Body of pancreas (tissue), 4 donors: ENCODE measurements at regions not wholly inside any gene's neighbourhood (a gene's known extent, or its start where the extent isn't known, plus 50 kb on each side); places are given as distances from the start of the nearest gene placed in this dataset.
"Not testable (repeated sequence)": the region's sequence is repeated elsewhere in the genome, so short reads cannot be mapped to it uniquely, and the experiment has no call there.

Experiments
- ATAC-seq: fragments of 150-250 bp; one replicate; pipeline ENCODE4 v1.9.1; 2016
- DNase-seq, 4 donors: peaks; one replicate each; pipeline ENCODE4 v3.0.0-alpha.2; 2019
- H3K27ac ChIP-seq, 4 donors: fragments of 200-600 bp; sonication (generic); 1 replicate in 3 of 4; 2 replicates in 1 of 4; pipeline versions ENCODE4 v1.5.1 to v1.6.1; 2016 to 2019; ENCODE audit warnings: mild to moderate bottlenecking in 1 of 4, mixed read lengths in 1 of 4, moderate library complexity in 1 of 4
- H3K27me3 ChIP-seq, 2 donors: fragments of 200-600 bp; sonication (generic); one replicate each; pipeline ENCODE4 v1.6.0; 2016; ENCODE audit warnings: mild to moderate bottlenecking in 1 of 2
- H3K36me3 ChIP-seq, 2 donors: fragments of 200-600 bp; sonication (generic); replicated peaks in 1 of 2; 2 replicates each; pipeline ENCODE4 v1.5.1; 2016; ENCODE audit warnings: low read depth in 2 of 2; ENCODE audit not compliant: insufficient read depth in 1 of 2
- H3K4me1 ChIP-seq: fragments of 200-600 bp; sonication (generic); one replicate; pipeline ENCODE4 v1.6.0; 2016
- H3K4me3 ChIP-seq, 2 donors: fragments of 200-600 bp; sonication (generic); 1 replicate in 1 of 2; 2 replicates in 1 of 2; pipeline ENCODE4 v1.5.1; 2016 to 2019
- H3K9me3 ChIP-seq, 3 donors: fragments of 200-600 bp; sonication (generic); 1 replicate in 2 of 3; 2 replicates in 1 of 3; pipeline ENCODE4 v1.5.1; 2016
- POLR2A ChIP-seq, 3 donors: fragments of 450-650 bp; IDR thresholded peaks; one replicate each; pipeline ENCODE4 v1.6.1; 2016; ENCODE audit warnings: antibody characterized with exemption in 3 of 3, mild to moderate bottlenecking in 2 of 3
- WGBS, 2 donors: methylation state at CpG; one replicate each; pipeline ENCODE4 v1.1.5; 2017; 5-methylcytosine and 5-hydroxymethylcytosine counted together
- intact Hi-C: fragments of 100-400 bp; cut with DNase I; formaldehyde crosslinking; loops from one replicate; pipeline ENCODE4 v1.15.1; 2023
- TF ChIP-seq, protein P1 (sequence below), 7 experiments: fragments of 450-650 bp in 4 of 7; fragments of 200-600 bp in 3 of 7; sonication (generic) in 3 of 7; IDR thresholded peaks; one replicate each; pipeline ENCODE4 v1.5.1; 2016 to 2019; ENCODE audit warnings: antibody characterized with exemption in 7 of 7

DNA sequence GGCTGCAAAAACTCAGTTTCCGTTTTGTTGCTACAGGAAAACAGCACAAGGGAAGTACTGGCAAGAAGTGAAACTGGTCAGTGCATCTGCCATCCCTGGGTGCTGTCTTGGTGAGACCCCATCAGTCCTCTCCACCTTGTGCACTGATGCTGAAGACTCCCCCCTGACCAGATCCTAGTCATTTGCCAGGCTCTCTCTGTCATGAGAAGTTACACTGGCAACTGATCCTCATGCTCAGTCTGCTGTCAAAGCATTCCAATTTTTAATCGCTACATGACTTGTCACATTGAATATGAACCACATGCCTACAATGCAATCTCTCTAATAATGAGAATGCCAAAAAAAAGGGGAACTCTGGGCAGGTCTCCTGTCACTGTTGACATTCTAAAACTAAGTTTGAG, 296.5 kb downstream of the ZIC1 start:
- TF ChIP-seq, protein P1, sequence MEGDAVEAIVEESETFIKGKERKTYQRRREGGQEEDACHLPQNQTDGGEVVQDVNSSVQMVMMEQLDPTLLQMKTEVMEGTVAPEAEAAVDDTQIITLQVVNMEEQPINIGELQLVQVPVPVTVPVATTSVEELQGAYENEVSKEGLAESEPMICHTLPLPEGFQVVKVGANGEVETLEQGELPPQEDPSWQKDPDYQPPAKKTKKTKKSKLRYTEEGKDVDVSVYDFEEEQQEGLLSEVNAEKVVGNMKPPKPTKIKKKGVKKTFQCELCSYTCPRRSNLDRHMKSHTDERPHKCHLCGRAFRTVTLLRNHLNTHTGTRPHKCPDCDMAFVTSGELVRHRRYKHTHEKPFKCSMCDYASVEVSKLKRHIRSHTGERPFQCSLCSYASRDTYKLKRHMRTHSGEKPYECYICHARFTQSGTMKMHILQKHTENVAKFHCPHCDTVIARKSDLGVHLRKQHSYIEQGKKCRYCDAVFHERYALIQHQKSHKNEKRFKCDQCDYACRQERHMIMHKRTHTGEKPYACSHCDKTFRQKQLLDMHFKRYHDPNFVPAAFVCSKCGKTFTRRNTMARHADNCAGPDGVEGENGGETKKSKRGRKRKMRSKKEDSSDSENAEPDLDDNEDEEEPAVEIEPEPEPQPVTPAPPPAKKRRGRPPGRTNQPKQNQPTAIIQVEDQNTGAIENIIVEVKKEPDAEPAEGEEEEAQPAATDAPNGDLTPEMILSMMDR (IDR thresholded peaks at IDR 0.05), result no peak
- no peak for TF ChIP-seq POLR2A (IDR thresholded peaks at IDR 0.05)
- WGBS, 2 donors, result 52 to 73% methylated on average over 2 of the region's 2 CpGs
- H3K4me3 ChIP-seq, result no peak overlapping the region
- H3K9me3 ChIP-seq, result no peaks in the 10 kb centered on the region
- H3K27ac ChIP-seq, result no peak overlapping the region
- ATAC-seq (no peak), DNase-seq (no peak)
- no peaks in the 10 kb centered on the region for H3K27me3 ChIP-seq
- H3K4me1 ChIP-seq, result no peaks in the 10 kb centered on the region
- intact Hi-C loops, result no loop called here
- H3K36me3 ChIP-seq, result no peaks in the 10 kb centered on the region

DNA sequence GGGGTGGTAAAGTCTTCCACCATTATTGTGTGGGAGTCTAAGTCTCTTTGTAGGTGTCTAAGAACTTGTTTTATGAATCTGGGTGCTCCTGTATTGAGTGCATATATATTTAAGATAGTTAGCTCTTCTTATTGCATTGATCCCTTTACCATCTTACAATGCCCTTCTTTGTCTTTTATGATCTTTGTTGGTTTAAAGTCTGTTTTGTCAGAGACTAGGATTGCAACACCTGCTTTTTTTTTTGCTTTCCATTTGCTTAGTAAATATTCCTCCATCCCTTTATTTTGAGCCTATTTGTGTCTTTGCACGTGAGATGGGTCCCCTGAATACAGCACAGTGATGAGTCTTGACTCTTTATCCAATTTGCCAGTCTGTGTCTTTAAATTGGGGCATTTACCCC, 301.6 kb downstream of the ZIC1 start:
- H3K27ac ChIP-seq, H3K36me3 ChIP-seq, DNase-seq, H3K27me3 ChIP-seq, intact Hi-C loops, ATAC-seq, H3K4me3 ChIP-seq, H3K4me1 ChIP-seq, H3K9me3 ChIP-seq: not testable (repeated sequence)
- 30 to 38% methylated on average over 1 of the region's 1 CpG for WGBS, 2 donors

DNA sequence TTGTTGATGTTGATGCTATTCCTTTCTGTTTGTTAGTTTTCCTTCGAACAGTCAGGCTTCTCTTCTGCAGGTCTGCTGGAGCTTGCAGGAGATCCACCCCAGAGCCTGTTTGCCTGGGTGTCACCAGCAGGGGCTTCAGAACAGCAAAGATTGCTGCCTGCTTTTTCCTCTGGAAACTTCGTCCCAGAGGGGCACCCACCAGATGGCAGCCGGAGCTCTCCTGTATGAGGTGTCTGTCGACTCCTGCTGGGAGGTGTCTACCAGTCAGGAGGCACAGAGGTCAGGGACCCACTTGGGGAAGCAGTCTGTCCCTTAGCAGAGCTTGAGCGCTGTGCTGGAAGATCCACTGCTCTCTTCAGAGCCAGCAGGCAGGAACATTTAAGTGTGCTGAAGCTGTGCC, 303.2 kb downstream of the ZIC1 start:
- ATAC-seq, result no peak
- WGBS, 2 donors, result 42 to 60% methylated on average over 2 to 5 of the region's 5 CpGs
- Histone ChIP-seq H3K4me1 (no peaks in the 10 kb centered on the region), H3K4me3 (no peak overlapping the region), H3K27me3 (no peaks in the 10 kb centered on the region), H3K27ac (no peak overlapping the region), H3K36me3 (no peaks in the 10 kb centered on the region), H3K9me3 (no peaks in the 10 kb centered on the region)
- DNase-seq, result no peak
- TF ChIP-seq, protein P1 (IDR thresholded peaks at IDR 0.05), result no peak
- no peak for TF ChIP-seq POLR2A (IDR thresholded peaks at IDR 0.05)
- intact Hi-C loops, result no loop called here

DNA sequence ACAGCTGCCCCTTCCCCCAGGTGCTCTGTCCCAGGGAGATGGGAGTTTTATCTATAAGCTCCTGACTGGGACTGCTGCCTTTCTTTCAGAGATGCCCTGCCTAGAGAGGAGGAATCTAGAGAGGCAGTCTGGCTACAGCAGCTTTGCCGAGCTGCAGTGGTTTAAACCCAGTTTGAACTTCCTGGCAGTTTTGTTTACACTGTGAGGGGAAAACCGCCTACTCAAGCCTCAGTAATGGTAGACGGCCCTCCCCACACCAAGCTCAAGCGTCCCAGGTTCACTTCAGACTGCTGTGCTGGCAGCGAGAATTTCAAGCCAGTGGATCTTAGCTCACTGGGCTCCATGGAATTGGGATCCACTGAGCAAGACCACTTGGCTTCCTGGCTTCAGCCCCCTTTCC, 303.6 kb downstream of the ZIC1 start:
- H3K4me1 ChIP-seq, intact Hi-C loops, DNase-seq, H3K27me3 ChIP-seq, ATAC-seq, H3K4me3 ChIP-seq, H3K9me3 ChIP-seq, H3K36me3 ChIP-seq, H3K27ac ChIP-seq: not testable (repeated sequence)
- whole genome bisulfite sequencing, 2 donors, result 26 to 35% methylated on average over 3 to 5 of the region's 5 CpGs

DNA sequence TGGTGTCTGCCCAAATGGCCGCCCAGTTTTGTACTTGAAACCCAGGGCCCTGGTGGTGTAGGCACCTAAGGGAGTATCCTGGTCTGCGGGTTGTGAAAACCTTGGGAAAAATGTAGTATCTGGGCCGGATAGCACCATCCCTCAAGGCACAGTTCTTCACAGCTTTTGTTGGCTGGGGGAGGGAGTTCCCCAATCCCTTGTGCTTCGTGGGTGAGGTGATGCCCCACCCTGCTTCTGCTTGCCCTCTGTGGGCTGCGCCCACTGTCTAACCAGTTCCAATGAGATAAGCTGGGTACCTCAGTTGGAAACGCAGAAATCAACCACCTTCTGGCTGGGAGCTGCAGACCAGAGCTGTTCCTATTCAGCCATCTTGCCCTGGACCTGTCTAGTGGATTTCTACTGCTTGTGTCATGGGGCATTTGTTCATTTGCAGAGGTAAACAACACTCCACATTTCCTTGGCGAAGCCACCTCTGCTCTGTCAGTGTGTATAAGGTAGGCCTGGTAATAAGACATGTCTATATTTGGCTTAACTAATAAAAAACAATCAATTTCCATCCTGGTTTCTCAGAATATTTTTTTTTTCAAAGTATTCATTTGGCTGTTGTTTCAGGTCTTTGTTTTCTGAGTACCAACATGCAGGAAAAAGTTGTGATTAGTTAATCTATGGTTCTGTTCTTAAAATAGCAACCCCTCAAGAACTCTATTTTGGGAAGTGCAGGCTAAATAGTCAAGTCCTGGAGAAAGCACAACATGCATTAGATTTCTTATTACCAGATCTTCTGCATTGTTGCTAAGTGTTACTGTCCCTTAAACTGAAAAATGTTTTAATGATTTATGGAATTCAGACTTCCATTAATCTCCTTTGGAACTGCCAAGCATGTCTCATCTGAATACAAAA, 304.3 kb downstream of the ZIC1 start:
- Histone ChIP-seq H3K27me3 (no peaks in the 10 kb centered on the region), H3K27ac (no peak overlapping the region), H3K9me3 (no peaks in the 10 kb centered on the region), H3K36me3 (no peaks in the 10 kb centered on the region), H3K4me3 (no peak overlapping the region), H3K4me1 (no peaks in the 10 kb centered on the region)
- no peak for TF ChIP-seq POLR2A (IDR thresholded peaks at IDR 0.05)
- TF ChIP-seq, protein P1 (IDR thresholded peaks at IDR 0.05), result no peak
- DNase-seq (no peak), ATAC-seq (no peak)
- intact Hi-C loops, result no loop called here
- 64 to 72% methylated on average over 7 of the region's 7 CpGs for WGBS, 2 donors

DNA sequence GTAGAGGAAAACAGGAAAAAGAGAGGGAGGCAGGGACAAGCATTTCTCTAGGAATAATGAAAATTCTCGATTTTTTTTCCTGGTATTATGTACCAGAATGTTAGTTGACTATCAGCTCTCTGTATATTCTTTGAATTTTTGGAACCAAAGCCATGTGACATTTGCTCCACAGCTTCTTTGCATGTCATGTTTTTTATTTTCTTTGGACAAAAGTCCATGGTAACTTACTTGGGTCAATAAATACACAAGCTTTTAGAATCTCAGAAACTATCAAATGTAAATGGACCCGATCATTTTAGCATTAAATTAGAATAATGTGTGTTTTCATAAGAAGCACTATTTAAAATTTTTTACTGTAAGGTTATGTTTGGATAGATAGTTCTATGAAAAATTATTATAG, 320.5 kb downstream of the ZIC1 start:
- 48 to 54% methylated on average over 2 of the region's 2 CpGs for WGBS, 2 donors
- Histone ChIP-seq H3K4me3 (no peak overlapping the region), H3K36me3 (no peaks in the 10 kb centered on the region), H3K27me3 (no peaks in the 10 kb centered on the region), H3K27ac (no peak overlapping the region), H3K4me1 (no peaks in the 10 kb centered on the region), H3K9me3 (no peaks in the 10 kb centered on the region)
- ATAC-seq (no peak), DNase-seq (no peak)
- intact Hi-C loops, result no loop called here
- TF ChIP-seq, protein P1 (IDR thresholded peaks at IDR 0.05), result no peak
- no peak for TF ChIP-seq POLR2A (IDR thresholded peaks at IDR 0.05)
